AG04449 (cell line): ENCODE measurements at regions not wholly inside any gene's neighbourhood (a gene's known extent, or its start where the extent isn't known, plus 50 kb on each side); places are given as distances from the start of the nearest gene placed in this dataset.
"Not testable (repeated sequence)": the region's sequence is repeated elsewhere in the genome, so short reads cannot be mapped to it uniquely, and the experiment has no call there.

ENCODE experiments used
- CTCF ChIA-PET: fragments of 350-600 bp; formaldehyde crosslinking; extraction: SDS; loops from one replicate; lab custom pipeline; 2021; ENCODE audit warnings: antibody characterized with exemption; lab: Yijun Ruan, JAX
- POLR2A ChIA-PET: fragments of 400-600, 350-600 bp; formaldehyde crosslinking; extraction: SDS; loops from one replicate; lab custom pipeline; 2020; ENCODE audit warnings: antibody characterized with exemption, inconsistent platforms; lab: Yijun Ruan, JAX
- DNase-seq: peaks from one replicate; pipeline ENCODE4 v3.0.0-alpha.2; 2010; ENCODE audit warnings: low read depth, low spot score
- H3K4me3 ChIP-seq: 2 replicates; pipeline ENCODE4 v1.5.1; 2011; ENCODE audit warnings: low read depth, mild to moderate bottlenecking, control low read depth, low read length
- TF ChIP-seq, protein P1 (sequence below): IDR thresholded peaks from one replicate; pipeline ENCODE4 v1.5.1; 2011; ENCODE audit warnings: mild to moderate bottlenecking, moderate library complexity, low read length, control low read depth, inconsistent platforms; ENCODE audit not compliant: insufficient read depth; ENCODE audit errors: missing control alignments

GRCh38 chr2:61605245-61605644, 67.1 kb upstream of the XPO1 start:
- CTCF ChIA-PET, result no interaction called here
- no peak for DNase-seq
- POLR2A ChIA-PET, result no interaction called here
- H3K4me3 ChIP-seq, result no peak overlapping the region
- TF ChIP-seq, protein P1, sequence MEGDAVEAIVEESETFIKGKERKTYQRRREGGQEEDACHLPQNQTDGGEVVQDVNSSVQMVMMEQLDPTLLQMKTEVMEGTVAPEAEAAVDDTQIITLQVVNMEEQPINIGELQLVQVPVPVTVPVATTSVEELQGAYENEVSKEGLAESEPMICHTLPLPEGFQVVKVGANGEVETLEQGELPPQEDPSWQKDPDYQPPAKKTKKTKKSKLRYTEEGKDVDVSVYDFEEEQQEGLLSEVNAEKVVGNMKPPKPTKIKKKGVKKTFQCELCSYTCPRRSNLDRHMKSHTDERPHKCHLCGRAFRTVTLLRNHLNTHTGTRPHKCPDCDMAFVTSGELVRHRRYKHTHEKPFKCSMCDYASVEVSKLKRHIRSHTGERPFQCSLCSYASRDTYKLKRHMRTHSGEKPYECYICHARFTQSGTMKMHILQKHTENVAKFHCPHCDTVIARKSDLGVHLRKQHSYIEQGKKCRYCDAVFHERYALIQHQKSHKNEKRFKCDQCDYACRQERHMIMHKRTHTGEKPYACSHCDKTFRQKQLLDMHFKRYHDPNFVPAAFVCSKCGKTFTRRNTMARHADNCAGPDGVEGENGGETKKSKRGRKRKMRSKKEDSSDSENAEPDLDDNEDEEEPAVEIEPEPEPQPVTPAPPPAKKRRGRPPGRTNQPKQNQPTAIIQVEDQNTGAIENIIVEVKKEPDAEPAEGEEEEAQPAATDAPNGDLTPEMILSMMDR, result no peak

GRCh38 chr2:61604433-61604832, 66.3 kb upstream of the XPO1 start:
- ChIA-PET POLR2A (no interaction called here), CTCF (no interaction called here)
- no peak for DNase-seq
- TF ChIP-seq, protein P1, result no peak
- H3K4me3 ChIP-seq, result no peak overlapping the region

DNA sequence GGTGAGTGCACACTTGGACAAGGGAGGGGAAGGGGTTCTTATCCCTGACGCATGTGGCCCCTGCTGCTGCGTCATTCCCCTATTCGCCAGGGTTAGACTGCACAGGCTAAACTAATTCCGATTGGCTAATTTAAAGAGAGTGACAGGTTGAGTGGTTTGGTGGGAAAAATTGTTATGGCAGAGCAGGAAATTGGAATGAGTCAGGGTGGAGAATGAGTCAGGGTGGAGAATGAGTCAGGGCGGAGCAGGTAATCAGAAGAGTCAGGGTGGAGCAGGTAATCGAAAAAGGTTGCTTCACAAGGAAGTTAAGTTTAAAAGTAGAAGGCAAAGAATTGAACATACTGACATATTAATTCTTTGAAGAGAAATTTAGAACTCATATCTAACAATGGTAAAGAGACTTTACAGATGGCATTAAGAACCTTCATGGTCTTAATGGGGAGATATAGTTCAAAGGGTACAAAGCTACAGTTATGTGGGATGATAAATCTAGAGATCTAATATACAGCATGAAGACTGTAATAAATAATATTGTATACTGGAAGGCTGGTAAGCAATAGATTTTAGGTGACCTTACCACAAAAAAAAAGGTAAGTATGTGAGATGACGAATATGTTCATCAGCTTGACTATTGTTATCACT, 60.5 kb upstream of the XPO1 start:
- not testable (repeated sequence) for H3K4me3 ChIP-seq, DNase-seq
- ChIA-PET POLR2A (interaction anchor here (0.5 kb wide), 1 partner anchor 12 kb away, joined by 4 read pairs; no protein-coding TSS in a partner anchor), CTCF (interaction anchor here (0.6 to 0.8 kb wide), 2 partner anchors 10 to 23 kb away, joined by 3 read pairs; no protein-coding TSS in a partner anchor)

DNA sequence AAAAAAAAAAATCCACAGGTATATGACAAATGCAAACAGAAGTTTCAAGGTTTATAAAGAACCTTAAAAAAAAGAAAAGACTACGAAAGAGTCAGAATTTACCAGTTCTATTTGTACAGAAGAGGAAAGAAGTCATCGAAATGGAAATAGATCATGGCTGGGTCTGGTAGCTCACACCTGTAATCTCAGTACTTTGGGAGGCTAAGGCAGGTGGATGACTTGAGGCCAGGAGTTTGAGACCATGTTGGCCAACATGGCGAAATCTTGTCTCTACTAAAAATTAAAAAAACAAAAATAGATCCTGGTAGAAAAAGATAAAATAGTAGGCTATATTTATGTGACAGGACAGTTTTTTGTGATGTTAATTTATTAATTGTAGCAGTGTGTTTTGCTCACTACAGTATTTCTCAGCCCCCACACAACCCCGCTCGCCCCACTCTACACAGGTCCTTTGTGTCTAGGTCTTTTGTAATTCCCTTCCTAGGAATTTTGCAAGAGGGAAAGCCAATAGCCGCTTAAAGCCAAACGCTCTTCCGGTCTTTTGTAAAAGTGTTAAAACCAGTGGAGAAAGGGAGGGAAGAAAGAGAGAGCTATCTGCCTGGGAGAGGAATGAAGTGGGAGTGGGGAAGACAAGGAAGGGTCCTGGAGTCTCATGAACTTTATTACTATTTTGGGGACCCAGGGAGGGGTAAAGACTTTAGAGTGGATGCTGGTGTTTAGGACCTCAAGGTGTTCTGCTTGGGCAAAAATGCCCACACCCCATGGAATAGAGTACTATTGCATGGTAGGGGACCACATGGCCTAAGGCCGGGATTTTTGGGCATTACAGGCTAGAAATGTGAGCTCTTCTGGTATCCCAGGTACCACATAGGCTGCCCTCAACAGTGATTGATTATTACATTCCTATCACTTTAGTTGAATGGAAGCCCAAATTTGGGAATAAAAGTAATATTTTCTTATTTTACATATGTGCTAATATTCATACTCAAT, 59.4 kb upstream of the XPO1 start:
- ChIA-PET CTCF (interaction anchor here (0.6 kb wide), 1 partner anchor 22 kb away, joined by 3 read pairs; no protein-coding TSS in a partner anchor), POLR2A (no interaction called here)
- TF ChIP-seq, protein P1, result no peak

GRCh38 chr2:61594201-61594600, 56.0 kb upstream of the XPO1 start:
- DNase-seq, H3K4me3 ChIP-seq, CTCF ChIA-PET: not testable (repeated sequence)
- POLR2A ChIA-PET, result interaction anchor here (0.7 kb wide), 1 partner anchor 44 kb away, joined by 3 read pairs; no protein-coding TSS in a partner anchor

More for the DNA sequence above, 59.4 kb upstream of the XPO1 start:
- no peak overlapping the region for H3K4me3 ChIP-seq
- DNase-seq, result no peak

GRCh38 chr2:61593648-61594047, 55.5 kb upstream of the XPO1 start:
- CTCF ChIA-PET, H3K4me3 ChIP-seq, DNase-seq: not testable (repeated sequence)
- POLR2A ChIA-PET, result interaction anchor here (0.7 kb wide), 1 partner anchor 45 kb away, joined by 3 read pairs; no protein-coding TSS in a partner anchor

GRCh38 chr2:61590214-61590613, 52.1 kb upstream of the XPO1 start:
- POLR2A ChIA-PET, result no interaction called here
- DNase-seq, result no peak
- TF ChIP-seq, protein P1, result no peak
- CTCF ChIA-PET, result no interaction called here
- H3K4me3 ChIP-seq, result no peak overlapping the region
